BJ (cell line): ENCODE measurements at regions not wholly inside any gene's neighbourhood (a gene's known extent, or its start where the extent isn't known, plus 50 kb on each side); places are given as distances from the start of the nearest gene placed in this dataset.

ENCODE experiments used
- CTCF ChIA-PET: fragments of 350-600 bp; formaldehyde crosslinking; extraction: SDS; loops from one replicate; lab custom pipeline; 2021; ENCODE audit warnings: antibody characterized with exemption, inconsistent platforms; lab: Yijun Ruan, JAX
- POLR2A ChIA-PET: fragments of 300-600 bp; sonication (Branson Sonifier 250); formaldehyde crosslinking; extraction: SDS; loops from one replicate; lab custom pipeline; 2021; ENCODE audit warnings: antibody characterized with exemption; lab: Charles Lee
- DNase-seq: peaks from one replicate; pipeline ENCODE4 v3.0.0-alpha.2; 2011; ENCODE audit warnings: low read depth
- H3K27me3 ChIP-seq: 2 replicates; pipeline ENCODE4 v1.6.0; 2011; ENCODE audit warnings: low read length; ENCODE audit not compliant: control insufficient read depth, insufficient read depth
- H3K36me3 ChIP-seq: 2 replicates; pipeline ENCODE4 v1.5.1; 2011; ENCODE audit warnings: low read length; ENCODE audit not compliant: control insufficient read depth, insufficient read depth
- H3K4me3 ChIP-seq: 2 replicates; pipeline ENCODE4 v1.5.1; 2011; ENCODE audit warnings: low read depth, mild to moderate bottlenecking, control low read depth, low read length
- CTCF ChIP-seq: IDR thresholded peaks from 2 replicates; pipeline ENCODE4 v1.5.1; 2011; ENCODE audit warnings: low read depth, mild to moderate bottlenecking, control low read depth, inconsistent platforms, low read length, moderate library complexity; ENCODE audit not compliant: insufficient read depth

- no peak for TF ChIP-seq CTCF
- DNase-seq, result no peak
- POLR2A ChIA-PET, result no interaction called here
- Histone ChIP-seq H3K4me3 (no peak overlapping the region), H3K36me3 (no peaks in the 10 kb centered on the region), H3K27me3 (no peaks in the 10 kb centered on the region)
- CTCF ChIA-PET, result no interaction called here
Measured at GRCh38 chr4:128483041-128483440, 195.4 kb upstream of the PGRMC2 start.

- no peak for TF ChIP-seq CTCF
- no peaks in the 10 kb centered on the region for H3K36me3 ChIP-seq
- ChIA-PET CTCF (interaction anchor here (0.6 kb wide), 1 partner anchor 66 kb away, joined by 3 read pairs; no protein-coding TSS in a partner anchor), POLR2A (interaction anchor here (0.7 kb wide), 1 partner anchor 27 kb away, joined by 3 read pairs; no protein-coding TSS in a partner anchor)
- DNase-seq, result no peak
- H3K27me3 ChIP-seq, result no peaks in the 10 kb centered on the region
- no peak overlapping the region for H3K4me3 ChIP-seq
Measured at GRCh38 chr4:128481752-128482480, 194.3 kb upstream of the PGRMC2 start.

GRCh38 chr4:128480945-128481344 lies 193.3 kb upstream of the PGRMC2 start:
- CTCF ChIA-PET, result interaction anchor here (0.6 to 2.2 kb wide), 3 partner anchors 11 to 66 kb away, joined by 3 to 9 read pairs (median 4); no protein-coding TSS in a partner anchor
- H3K36me3 ChIP-seq, result no peaks in the 10 kb centered on the region
- DNase-seq, result no peak

GRCh38 chr4:128477540-128477939 lies 189.9 kb upstream of the PGRMC2 start:
- no peak for TF ChIP-seq CTCF
- no peaks in the 10 kb centered on the region for H3K36me3 ChIP-seq
- POLR2A ChIA-PET, result no interaction called here
- CTCF ChIA-PET, result no interaction called here
- H3K27me3 ChIP-seq, result no peaks in the 10 kb centered on the region
- no peak for DNase-seq
- no peak overlapping the region for H3K4me3 ChIP-seq

More at GRCh38 chr4:128480945-128481344, 193.3 kb upstream of the PGRMC2 start:
- Histone ChIP-seq H3K27me3 (no peaks in the 10 kb centered on the region), H3K4me3 (no peak overlapping the region)
- TF ChIP-seq CTCF, result no peak
- POLR2A ChIA-PET, result no interaction called here

- H3K4me3 ChIP-seq, result no peak overlapping the region
- ChIA-PET CTCF (no interaction called here), POLR2A (no interaction called here)
- TF ChIP-seq CTCF, result no peak
- no peak for DNase-seq
- no peaks in the 10 kb centered on the region for H3K36me3 ChIP-seq
- no peaks in the 10 kb centered on the region for H3K27me3 ChIP-seq
Measured at GRCh38 chr4:128475597-128475996, 188.0 kb upstream of the PGRMC2 start.
